ENCODE measurements at regions not wholly inside any gene's neighbourhood (a gene's known extent, or its start where the extent isn't known, plus 50 kb on each side); places are given as distances from the start of the nearest gene placed in this dataset.

DNA sequence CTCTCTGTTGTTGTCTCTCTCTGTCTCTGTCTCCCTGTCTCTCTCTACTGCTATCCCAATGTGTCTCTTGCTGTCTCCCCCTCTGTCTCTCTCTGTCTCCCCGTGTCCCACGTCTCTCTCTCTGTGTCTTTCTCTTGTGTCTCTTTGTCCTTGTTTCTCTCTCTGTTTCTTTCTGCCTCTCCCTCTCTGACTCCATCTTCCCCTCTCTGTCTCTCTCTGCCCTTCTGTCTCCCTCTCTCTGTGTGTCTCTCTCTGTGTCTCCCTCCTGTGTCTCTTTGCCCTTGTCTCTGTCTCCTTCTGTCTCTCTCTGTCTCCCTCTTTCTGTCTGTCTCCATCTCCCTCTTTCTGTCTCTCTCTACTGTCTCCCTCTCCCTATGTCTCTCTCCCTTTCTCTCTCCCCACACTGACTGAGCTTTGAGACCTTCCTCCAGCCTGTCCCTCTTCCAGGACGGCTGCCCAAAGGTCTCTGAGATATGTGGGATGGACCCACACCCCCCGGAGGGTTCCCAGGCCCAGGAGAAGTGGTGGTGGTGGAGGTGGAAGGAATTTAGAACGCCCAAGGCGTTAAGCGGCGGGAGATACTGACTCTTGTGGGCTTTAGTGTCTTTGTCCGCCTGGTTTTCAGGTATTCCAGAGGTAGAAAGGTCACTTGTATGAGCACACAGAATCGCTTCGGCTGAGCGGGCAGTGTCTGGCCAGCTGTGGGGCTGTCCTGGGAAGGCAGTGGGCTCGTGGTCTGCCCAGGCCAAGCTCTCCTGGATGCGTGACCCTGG is 65.5 kb upstream of the CCND1 start:
- in situ Hi-C loops (cut with MboI; ENCODE audit: low sequenced_read_pairs, unreplicated experiment) = no loop called here
- TF ChIP-seq, protein P1, sequence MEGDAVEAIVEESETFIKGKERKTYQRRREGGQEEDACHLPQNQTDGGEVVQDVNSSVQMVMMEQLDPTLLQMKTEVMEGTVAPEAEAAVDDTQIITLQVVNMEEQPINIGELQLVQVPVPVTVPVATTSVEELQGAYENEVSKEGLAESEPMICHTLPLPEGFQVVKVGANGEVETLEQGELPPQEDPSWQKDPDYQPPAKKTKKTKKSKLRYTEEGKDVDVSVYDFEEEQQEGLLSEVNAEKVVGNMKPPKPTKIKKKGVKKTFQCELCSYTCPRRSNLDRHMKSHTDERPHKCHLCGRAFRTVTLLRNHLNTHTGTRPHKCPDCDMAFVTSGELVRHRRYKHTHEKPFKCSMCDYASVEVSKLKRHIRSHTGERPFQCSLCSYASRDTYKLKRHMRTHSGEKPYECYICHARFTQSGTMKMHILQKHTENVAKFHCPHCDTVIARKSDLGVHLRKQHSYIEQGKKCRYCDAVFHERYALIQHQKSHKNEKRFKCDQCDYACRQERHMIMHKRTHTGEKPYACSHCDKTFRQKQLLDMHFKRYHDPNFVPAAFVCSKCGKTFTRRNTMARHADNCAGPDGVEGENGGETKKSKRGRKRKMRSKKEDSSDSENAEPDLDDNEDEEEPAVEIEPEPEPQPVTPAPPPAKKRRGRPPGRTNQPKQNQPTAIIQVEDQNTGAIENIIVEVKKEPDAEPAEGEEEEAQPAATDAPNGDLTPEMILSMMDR (IDR thresholded peaks at IDR 0.05; ENCODE audit: borderline replicate concordance, control extremely low read depth, extremely low read depth, insufficient read depth, missing control alignments) = no peak
- no peak for DNase-seq (ENCODE audit: low spot score)

DNA sequence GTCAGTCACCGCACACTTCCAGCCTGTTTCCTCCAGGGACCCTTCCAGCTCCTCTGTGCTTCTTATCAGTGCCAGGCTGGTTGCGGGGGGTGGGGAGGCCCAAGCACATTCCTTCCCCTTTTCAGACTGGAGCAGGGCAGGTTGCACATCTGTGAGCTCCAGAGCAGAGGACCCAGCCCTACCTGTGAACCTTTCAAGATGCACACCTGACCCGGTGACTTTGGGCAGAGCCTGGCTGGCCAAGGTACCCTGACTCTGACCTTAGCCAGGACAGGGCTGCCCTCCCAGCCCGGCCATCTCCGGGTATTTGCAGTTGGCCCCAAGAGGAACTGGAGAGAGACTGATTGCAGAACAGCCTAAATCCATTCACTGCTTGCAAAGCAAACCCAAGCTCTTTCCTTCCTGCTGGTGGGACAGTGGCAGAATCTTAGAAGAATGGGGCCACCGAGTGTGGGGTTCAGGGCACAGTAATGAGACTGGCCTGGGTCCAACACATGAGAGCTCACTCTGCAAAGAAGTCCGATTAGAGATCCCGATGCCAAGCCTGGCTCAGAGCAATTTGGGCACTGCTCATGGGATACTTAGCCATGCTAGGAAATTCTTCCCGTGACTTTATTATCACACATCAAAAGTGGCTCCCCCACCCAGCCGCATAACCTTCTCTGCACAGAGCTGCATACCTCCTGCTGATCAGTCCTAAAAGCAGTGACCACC is 64.7 kb upstream of the CCND1 start:
- no peak for DNase-seq (ENCODE audit: low spot score)
- in situ Hi-C loops (cut with MboI; ENCODE audit: low sequenced_read_pairs, unreplicated experiment) = no loop called here
- TF ChIP-seq, protein P1 (IDR thresholded peaks at IDR 0.05; ENCODE audit: borderline replicate concordance, control extremely low read depth, extremely low read depth, insufficient read depth, missing control alignments) = no peak

GRCh38 chr11:69578167-69578566 is 62.8 kb upstream of the CCND1 start:
- DNase-seq (ENCODE audit: low spot score) = no peak
- TF ChIP-seq, protein P1 (IDR thresholded peaks at IDR 0.05; ENCODE audit: borderline replicate concordance, control extremely low read depth, extremely low read depth, insufficient read depth, missing control alignments) = no peak
- in situ Hi-C loops (cut with MboI; ENCODE audit: low sequenced_read_pairs, unreplicated experiment) = no loop called here

DNA sequence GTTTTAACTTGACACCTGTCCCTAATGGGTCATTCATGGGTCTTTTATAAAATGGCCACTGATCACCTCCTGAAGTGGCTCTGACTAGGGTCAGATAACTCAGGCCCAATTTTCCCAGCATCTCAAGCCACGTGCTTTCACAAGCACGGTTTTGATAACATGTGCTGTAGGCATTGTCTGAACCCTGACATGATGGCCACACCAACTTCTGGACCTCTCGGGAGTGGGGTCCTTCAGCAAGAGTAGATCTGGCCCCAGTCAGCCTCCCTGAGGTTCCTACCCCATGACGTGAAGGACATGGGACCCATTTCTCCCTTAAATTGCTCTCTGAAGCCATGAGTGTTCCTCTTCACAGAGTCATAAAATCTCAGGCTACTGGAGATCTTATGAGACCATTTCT is 60.4 kb upstream of the CCND1 start:
- DNase-seq (ENCODE audit: low spot score) = no peak
- TF ChIP-seq, protein P1 (IDR thresholded peaks at IDR 0.05; ENCODE audit: borderline replicate concordance, control extremely low read depth, extremely low read depth, insufficient read depth, missing control alignments) = no peak
- in situ Hi-C loops (cut with MboI; ENCODE audit: low sequenced_read_pairs, unreplicated experiment) = no loop called here

DNA sequence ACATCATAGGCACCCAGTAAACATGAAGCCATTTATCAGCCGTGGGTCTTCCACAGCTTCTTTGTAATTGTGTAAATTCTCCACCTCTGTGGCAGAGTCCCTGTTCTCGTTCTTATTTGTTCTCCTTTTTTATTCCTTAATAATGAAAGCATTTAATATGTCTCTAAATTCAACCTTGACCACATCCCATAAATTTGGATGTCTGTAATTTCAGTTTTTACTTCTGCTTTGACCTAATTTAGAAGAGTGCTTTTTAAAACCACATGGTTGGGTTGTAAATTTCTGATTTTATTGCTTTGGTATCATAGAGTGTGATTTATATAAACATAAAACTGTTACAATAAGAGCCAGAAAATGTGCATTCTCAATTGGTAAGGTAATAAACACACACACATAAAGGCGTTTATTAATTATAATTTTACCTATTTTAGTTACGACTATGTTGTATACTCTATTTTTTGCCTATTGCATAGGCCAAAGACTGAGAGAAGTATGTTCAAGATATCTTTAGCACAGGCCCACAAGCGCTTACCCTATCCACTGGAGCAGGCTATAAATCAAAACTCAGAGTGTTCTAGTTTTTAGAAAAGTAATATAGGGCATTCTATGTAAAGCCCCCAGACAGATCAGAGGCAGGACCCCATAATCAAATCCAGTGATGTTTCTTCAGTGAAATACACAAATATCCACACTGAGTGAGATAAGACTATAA is 58.0 kb upstream of the CCND1 start:
- DNase-seq (ENCODE audit: low spot score) = no peak
- TF ChIP-seq, protein P1 (IDR thresholded peaks at IDR 0.05; ENCODE audit: borderline replicate concordance, control extremely low read depth, extremely low read depth, insufficient read depth, missing control alignments) = no peak
- in situ Hi-C loops (cut with MboI; ENCODE audit: low sequenced_read_pairs, unreplicated experiment) = no loop called here

GRCh38 chr11:69584160-69584559 is 56.8 kb upstream of the CCND1 start:
- in situ Hi-C loops (cut with MboI; ENCODE audit: low sequenced_read_pairs, unreplicated experiment) = no loop called here
- DNase-seq (ENCODE audit: low spot score) = no peak
- TF ChIP-seq, protein P1 (IDR thresholded peaks at IDR 0.05; ENCODE audit: borderline replicate concordance, control extremely low read depth, extremely low read depth, insufficient read depth, missing control alignments) = no peak

Measured in GM13976 (cell line).